HG03196 (cell line): ENCODE measurements at regions not wholly inside any gene's neighbourhood (a gene's known extent, or its start where the extent isn't known, plus 50 kb on each side); places are given as distances from the start of the nearest gene placed in this dataset.

ENCODE experiments used
- ATAC-seq: cut with Tn5 transposase; IDR thresholded peaks from one replicate; pipeline ENCODE4 v1.9.1; 2021; ENCODE audit not compliant: unreplicated experiment

DNA sequence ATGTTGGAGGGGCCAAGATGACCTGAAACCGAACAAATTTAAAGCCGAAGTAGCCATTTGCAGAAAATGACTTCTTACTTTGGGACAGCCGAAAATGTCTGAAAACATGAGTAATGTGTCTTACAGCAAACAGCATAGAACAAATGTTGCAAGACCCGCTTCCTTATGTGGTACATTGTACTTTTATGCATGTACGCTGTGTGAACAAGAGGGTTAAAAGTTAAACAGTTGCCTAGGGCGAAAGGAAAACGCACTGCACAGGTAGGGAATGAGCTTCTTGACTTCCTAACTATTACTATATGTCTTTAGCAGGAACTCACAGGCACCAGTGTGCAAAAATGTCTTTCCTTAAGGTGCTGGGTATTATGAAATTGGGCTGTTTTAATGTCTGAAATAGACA lies 303.5 kb upstream of the MGMT start:
- no peak for ATAC-seq

DNA sequence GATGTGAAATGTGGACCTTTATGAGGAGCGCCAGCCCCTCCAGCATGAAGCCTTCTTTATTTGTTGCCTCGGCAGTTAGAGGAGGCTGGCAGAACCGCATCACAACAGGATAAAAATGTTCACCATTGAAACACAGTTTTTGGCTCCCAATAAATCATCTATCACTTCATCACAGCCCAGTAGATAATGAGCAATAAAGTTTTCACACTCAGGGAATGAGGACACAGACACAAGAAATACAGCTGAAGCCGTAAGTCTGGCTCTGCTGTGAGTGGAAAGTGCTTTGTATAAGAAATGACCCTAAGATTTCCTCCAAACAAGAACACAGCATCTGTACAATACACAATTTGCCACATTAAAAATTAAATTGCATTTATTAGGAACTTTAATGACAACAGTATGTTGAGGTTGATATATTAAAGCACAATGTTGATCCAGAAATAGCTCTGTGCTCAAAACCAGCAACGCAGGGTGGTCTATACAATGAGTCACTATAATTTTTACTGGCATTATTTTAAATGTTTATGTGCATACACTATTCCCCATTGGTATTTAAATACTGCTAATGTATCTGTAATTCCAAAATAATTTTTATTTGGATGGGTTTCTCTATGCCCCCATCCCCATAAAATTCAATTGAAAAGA lies 301.8 kb upstream of the MGMT start:
- no peak for ATAC-seq

DNA sequence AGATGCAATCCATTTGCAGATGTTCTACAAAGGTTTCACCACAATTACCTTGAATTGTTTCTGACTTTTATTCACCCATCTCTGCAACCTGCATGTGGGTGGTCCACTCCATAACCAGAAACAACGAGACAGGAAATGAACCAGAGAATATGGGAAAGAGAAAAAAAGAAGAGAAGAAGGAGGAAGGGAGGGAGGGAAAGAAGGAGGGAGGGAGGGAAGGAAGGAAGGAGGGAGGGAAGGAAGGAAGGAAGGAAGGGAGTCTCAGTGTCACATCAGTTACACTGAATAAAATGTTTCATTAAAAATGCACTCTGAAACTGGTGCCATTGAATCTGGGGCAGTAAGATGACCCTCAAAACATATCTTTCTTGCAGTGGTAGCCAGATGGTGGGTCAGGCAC lies 301.3 kb upstream of the MGMT start:
- no peak for ATAC-seq

DNA sequence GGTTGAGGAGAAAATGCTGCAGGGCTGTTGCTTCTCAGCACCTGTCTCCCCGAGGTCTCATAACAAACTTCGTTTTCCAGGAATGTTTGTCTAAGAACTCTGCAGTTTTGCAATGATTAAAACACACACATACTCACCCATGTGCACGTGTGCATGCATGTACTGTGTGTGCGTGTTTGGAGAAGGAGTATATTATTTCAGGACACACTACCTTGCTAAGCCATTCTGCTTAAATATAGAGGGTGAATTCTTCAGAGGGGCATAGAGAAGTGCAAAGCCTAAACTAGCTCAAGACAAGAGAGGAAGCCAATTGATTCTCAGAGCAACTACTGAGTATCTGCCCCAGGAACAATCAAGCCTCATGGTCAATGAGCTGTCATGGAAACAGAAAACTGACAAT lies 298.4 kb upstream of the MGMT start:
- ATAC-seq, result no peak

DNA sequence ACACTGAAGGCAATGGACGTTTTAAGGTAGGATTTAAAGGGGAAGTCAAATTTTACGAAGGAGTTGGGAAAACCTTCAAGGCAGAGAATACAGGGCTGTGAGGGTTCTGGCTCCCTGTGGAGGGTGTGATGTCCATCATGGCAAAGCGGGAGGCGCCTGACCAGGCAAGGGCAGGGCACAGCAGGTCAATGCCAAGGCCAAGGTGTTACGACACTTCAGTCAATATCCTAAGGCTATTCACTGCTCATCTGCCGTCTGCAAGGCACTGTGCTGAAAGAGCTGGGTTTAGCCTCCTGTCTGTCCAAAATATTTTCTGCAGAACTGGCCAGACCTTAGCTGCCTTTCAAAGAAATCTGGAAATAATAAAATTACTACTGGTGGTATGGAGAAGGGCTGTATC lies 297.9 kb upstream of the MGMT start:
- ATAC-seq, result no peak

DNA sequence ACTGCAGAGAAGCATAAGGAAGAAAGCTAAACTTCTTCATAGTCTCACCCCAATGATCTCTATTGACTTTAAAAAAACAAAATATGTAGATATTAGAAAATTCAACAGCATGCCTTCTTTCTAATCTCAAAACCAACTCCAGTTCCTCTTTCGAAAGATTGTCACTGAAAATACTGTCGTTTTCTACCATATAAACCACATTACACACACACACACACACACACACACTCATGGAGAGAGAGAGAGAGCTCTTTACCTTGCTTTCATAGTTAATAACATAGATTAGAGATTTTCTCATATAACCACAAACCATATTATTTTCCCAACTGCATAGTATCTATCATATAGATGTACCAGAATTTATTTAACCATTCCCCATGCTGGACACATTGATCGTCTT lies 296.2 kb upstream of the MGMT start:
- no peak for ATAC-seq

DNA sequence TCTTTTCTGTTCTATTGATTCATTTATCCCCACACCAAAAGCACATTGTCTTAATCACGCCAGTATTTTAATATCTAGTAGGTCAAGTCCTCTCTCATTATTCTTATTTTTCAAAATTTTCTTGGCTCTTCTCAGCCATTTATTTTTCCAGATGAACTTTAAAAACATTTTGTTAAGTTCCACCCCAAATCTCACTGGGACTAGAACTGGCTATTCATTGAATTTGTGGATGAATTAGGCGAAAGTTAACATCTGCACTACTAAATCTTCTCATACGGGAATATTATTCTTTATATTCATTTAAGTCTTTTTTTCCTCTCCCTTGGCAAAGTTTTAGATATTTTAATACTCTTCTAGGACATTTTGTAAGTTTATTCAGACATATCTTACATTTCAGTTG lies 295.2 kb upstream of the MGMT start:
- ATAC-seq, result no peak

DNA sequence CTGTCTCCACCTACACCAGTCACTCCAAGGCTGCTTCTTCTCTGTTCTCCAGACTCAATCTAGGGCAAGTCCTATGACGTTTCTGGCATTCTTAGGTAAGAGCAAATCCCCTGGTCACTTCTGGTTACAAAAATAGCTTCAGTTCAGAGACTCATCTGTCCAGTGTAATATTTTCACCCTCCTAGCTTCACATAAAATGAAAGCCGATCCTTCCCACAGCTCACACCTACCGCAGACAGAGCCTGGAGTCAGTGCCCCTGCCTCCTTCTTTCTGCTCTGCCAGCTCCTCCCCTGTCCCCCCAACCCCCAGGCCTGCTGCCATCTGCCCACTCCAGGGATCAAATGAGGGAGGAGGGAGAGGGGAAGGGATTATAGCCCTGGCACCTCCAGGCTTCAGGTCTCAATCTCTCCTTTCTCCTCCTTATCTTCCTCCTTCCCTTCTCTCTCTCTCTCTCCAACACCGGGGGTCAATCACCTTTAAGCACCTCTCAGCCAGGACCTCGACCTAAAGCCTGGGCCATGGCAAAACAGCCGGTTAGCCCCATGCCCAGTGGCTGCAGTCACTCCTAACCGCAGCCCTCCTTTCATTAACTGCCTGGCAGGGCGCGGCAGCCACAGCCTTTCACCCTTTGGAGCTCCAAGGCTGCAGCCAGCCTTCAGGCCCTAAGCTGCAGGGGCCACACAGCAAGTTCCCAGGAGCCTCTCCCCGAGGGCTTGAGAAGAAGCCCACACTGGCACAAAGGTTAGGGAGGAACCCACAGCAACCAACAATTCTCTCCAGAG lies 292.6 kb upstream of the MGMT start:
- no peak for ATAC-seq

DNA sequence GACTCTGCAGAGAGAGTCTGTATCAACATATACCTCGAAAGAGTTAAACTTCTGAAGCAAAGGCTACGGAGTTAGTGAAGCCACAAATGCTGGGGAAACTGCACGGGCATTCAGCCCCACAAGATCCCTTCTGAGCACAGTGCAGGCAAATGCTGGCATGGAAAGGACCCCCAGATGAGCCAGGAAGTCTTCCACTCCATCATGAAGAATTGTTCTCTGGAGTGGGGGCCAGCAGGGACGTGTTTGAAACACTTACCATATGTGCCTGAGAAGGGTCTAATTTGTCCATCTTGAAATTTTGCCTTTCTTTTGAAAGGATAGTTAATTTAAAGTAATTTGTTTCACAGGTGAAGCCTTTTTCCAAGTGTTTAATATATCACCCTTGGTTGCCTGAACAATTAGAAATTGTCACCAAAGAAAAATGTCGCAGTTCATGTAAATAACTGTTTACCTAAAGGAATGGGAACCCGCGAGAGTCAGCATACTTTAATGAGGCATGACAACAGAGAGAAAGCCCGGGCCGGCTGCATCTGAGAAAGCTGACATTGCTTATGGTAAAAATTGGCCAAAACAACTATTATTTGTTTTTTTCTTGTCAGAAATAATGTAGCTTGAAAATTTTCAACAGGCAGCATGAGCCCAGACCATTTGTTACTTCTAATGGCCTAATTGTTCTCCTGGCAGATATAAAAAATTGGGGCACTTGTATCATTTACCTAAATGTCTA lies 287.6 kb upstream of the MGMT start:
- no peak for ATAC-seq

DNA sequence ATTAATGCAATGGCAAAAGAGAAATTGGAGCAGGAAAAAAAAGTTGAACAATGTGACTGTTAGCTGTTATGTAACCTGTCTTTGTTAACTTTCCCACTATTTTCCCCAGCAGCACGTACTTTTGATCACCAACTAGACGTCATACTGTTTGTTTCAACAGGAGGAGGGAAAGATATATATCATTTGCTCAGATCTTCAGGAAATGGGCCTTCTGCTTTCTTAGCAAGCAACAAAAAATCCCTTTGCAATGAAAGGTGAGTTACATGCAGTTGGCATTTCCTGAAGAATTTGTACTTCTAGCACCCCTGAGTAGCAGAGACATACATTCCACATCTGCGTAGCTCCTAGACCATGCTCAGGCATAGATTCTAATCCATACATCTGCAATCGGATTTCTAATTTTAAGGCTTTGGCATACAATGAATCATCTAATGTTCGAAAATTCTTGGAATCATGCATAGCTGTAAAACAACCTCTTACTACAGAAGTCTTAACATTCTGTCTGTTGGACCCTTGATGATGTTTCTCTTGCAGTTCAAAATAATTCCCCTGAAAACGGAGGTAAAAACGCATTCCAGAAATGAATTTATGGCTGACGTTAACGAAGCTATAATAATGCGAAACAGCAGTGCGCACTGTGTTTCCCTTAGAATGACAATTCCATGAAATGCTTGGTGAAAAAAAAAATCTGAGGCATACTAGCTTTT lies 286.9 kb upstream of the MGMT start:
- ATAC-seq, result no peak

DNA sequence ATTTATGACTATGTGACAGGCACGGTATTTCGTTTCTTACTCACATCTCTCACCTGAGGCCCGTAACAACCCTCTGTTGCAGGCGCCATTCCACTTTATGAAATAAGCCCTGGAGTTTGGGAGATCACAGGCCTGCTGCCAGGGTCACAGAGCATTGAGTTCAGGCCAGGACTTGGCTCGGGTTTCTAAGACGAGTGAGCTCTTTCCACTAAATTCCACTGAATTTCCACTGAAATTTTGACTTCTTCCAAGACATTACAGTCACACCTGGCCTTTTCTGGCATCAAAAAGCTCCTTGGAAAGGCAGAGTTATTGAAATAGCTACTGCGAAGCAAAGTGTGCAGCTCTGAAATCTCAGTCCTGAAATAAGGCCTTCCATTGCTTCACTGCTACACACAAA lies 282.8 kb upstream of the MGMT start:
- ATAC-seq, result no peak

DNA sequence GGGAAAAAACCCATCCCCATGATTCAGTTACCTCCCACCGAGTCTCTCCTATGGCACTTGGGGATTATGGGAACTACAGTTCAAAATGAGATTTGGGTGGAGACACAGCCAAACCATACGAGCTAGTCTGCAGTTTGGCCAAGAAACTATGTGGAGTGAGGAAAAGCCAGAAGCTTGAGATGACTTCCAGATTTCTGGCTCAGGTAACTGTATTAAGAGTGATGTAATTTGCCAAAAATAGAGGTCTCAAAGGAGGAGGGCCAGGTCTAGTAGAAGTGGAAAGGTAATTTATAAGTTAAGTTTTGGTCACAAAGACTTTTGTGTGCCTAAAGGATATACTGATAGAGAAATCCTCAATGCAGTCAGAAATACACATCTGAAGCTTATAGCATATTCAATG lies 279.7 kb upstream of the MGMT start:
- ATAC-seq, result no peak

DNA sequence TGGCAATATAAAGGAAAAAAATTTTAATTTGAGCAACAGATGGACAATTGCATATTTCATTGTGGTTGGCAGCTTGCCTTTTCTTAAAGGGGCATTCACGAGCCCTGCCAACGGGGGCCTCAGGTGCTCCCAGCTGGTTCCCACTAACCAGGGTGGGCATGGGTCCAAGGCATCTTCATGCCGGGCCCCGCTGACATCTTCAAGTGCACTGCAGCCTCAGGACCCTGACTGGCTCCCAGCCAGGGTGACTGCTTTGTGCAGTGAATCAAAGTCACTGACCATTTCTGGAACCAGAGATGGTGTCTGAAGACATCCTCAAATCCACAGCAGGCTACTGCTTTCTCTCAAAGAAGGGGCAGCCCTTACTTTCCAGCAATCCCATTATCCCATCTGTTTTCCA lies 275.2 kb upstream of the MGMT start:
- no peak for ATAC-seq

DNA sequence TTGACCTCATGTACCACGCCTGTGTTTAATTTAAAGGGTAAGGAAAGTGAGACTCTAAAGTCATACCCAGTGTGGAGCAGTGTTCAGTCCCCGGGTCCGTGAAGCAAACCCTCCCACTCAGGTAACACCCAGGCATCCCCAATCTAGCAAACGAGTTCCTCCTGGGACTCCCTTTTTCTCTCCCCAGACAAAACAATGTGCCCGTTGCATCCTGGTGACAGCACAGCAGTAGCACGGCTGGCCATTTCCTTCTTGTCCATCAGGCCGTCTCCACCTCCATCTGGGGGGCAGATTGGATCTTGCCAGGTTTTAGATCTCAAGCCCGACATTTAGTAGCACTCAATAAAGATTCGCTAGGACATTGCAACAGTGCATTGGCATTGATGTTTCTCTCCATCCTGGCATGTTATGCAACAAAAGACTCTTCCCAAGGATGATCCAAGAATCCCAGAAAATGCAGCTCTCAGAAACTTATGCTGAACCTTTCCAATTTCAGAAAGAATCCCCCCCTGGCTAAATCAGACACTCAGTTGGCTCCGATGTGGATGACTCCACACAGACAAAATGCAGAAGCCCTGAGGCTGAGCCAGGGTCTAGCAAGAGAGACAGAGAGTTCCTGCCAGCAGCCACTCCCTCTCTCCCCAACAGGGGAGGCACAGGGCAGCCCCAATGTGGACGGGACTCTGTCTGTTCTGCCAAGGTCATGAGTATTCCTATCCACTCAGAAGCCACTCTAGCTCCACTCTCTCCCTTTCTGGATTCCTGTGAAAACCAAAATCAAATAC lies 274.5 kb upstream of the MGMT start:
- no peak for ATAC-seq

DNA sequence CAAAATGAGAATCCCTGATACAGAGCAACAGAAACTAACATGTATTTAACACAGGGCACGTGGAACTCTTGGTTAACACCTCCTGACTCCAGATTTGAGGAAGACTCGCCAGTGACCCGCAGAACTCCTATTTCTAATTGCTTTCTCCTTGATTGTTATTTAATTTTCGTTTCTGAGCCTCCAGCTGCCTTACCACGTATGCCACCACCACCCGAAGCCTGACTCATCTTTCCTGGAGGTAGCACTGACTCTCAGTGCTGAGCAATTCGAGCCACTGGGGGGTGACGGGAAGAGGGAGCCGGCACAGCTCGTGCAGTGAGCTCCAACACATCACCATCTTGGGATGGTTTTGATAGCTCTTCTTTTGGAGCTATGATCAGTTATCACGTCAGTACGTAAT lies 273.9 kb upstream of the MGMT start:
- ATAC-seq, result no peak

DNA sequence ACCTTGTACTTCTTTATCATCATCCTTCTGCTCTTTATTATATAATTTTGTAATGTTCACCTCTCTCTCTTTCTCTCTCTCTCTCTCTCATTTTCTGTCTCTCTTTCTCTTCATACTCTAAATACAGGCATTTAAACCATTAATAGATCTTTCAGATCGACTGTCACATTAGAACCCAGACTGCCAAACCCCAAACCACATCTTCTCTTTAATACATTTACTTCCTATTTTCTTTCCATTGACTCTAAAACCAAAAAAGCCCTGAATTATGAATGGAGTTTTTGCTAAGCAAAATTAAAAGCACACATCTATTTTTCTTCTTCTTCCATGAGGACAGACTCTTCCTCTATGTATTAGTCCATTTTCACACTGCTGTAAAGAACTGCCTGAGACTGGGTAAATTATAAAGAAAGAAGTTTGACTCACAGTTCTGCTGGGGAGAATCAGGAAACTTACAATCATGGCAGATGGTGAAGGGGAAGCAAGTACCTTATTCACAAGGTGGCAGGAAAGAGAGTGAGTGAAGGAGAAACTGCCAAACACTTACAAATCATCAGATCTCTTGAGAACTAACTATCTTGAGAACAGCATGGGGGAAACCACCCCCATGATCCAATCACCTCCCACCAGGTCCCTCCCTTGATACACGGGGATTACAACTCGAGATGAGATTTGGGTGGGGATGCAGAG lies 272.7 kb upstream of the MGMT start:
- no peak for ATAC-seq

DNA sequence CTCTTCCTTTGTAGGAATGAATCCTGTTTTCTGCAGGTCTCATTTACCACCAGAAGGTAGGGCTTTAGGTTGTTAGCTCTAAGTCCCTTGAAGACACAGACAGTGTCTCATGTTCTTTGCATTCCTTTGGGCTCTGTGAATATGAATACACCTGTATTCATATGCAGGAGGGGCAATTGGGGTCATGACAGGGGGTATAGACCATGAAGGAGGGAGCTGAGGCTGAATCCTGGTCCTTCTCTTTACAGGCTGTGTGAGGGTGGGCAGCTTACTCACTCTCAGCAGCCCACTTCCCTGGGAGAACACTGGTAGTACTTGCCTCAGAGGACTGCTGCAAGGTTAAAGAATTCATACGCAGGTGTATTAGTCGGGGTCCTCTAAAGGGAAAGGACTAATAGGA lies 267.2 kb upstream of the MGMT start:
- ATAC-seq, result no peak

DNA sequence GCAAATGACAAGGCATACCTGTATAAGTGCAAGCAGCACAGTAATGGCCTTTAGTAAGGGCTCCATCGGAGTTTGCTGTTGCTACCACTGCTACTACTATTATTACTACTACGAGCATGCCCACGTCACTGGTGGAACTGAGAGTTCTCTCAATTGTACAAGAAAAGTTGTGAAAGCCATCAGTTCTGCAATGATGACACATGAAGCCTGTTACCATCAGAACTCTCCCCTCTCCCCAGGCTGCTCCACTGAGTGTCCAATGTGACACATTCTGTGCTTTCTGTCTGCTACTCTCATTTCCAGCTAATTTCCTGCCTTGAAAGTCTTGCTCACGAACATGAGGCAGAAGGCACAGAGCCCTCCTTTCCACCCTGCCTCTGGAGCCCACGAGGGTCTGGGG lies 263.2 kb upstream of the MGMT start:
- ATAC-seq, result no peak

DNA sequence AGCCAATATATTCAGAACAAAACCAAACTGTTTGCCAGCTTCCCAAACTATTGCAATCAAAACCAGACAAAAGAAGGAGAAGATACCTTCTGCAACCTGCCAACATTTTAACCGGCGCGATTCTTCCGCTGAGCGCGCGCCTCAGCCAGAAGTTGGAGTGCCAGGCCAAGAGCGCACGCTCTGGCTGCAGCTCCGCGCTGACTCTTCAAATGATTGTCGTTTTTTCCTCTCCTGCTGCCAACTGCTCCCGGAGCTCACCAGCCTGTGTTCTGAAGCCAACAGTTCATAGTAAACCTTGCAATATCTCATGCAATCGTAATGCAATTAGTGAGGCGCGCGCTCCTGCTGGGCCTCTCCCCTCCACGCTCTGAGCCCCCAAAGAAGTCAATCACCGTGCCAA lies 259.7 kb upstream of the MGMT start:
- ATAC-seq, result no peak

DNA sequence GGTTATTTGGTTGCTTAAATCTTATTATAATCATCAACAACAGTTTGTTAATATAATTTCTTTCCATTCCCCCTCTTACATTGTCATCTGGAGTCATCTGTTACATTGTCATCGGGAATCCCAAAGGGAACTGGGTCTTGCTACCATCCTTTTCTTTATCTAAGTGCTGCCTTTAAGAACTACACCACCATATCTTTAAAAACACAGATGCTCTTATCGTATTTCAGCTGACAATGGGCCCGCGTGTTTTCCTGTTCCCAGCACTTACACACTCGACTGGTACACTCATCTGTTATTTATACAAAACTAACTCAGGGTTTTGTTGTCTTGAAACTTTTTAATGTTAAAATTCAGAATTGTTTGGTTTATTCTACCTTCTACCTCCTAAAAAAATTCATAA lies 256.2 kb upstream of the MGMT start:
- no peak for ATAC-seq
